HEK293 (cell line): ENCODE measurements at regions not wholly inside any gene's neighbourhood (a gene's known extent, or its start where the extent isn't known, plus 50 kb on each side); places are given as distances from the start of the nearest gene placed in this dataset.

Source experiments
- CTCF ChIA-PET: fragments of 350-600 bp; formaldehyde crosslinking; extraction: SDS; loops from one replicate; lab custom pipeline; 2021; ENCODE audit warnings: antibody characterized with exemption; lab: Yijun Ruan, JAX
- POLR2A ChIA-PET: fragments of 300-600 bp; formaldehyde crosslinking; extraction: SDS; loops from one replicate; lab custom pipeline; 2020; ENCODE audit warnings: antibody characterized with exemption, inconsistent platforms; lab: Yijun Ruan, JAX
- H3K27ac ChIP-seq: fragments of 200-500 bp; sonication (Bioruptor generic); 2 replicates; pipeline ENCODE4 v1.5.1; 2014; ENCODE audit warnings: low read depth, low read length, control low read depth, inconsistent platforms; ENCODE audit errors: extremely low read depth
- H3K36me3 ChIP-seq, 2 experiments: fragments of 200-500 bp in 1 of 2; sonication (Bioruptor generic) in 1 of 2; 1 replicate in 1 of 2; 2 replicates in 1 of 2; pipeline ENCODE4 v1.5.1; 2014 to 2017; ENCODE audit warnings: inconsistent platforms in 2 of 2, low read length in 2 of 2; ENCODE audit not compliant: control insufficient read depth in 2 of 2, insufficient read depth in 1 of 2
- H3K4me1 ChIP-seq: fragments of 200-500 bp; sonication (Bioruptor generic); 2 replicates; pipeline ENCODE4 v1.5.1; 2014; ENCODE audit warnings: mild to moderate bottlenecking, low read length, inconsistent platforms; ENCODE audit not compliant: control insufficient read depth, insufficient read depth
- H3K4me3 ChIP-seq: 2 replicates; pipeline ENCODE4 v1.5.1; 2011; ENCODE audit warnings: low read depth, mild to moderate bottlenecking, control low read depth, low read length, moderate library complexity
- H3K9me3 ChIP-seq: fragments of 200-500 bp; sonication (Bioruptor generic); 2 replicates; pipeline ENCODE4 v1.5.1; 2014; ENCODE audit warnings: low read depth, low read length, inconsistent platforms; ENCODE audit not compliant: control insufficient read depth, insufficient read depth
- IKZF3 ChIP-seq: fragments of 450-650 bp; IDR thresholded peaks from 2 replicates; pipeline ENCODE4 v1.5.0; 2018; ENCODE audit warnings: missing biosample characterization, mild to moderate bottlenecking, missing genetic modification characterization, moderate library complexity
- KLF1 ChIP-seq: fragments of 450-650 bp; formaldehyde crosslinking; IDR thresholded peaks from 2 replicates; pipeline ENCODE4 v1.5.1; 2016; ENCODE audit warnings: missing biosample characterization, missing genetic modification characterization
- MYNN ChIP-seq: fragments of 450-650 bp; formaldehyde crosslinking; IDR thresholded peaks from 2 replicates; pipeline ENCODE4 v1.5.1; 2016; ENCODE audit warnings: missing biosample characterization, missing genetic modification characterization, borderline replicate concordance
- RBAK ChIP-seq: fragments of 450-650 bp; formaldehyde crosslinking; IDR thresholded peaks from 2 replicates; pipeline ENCODE4 v1.5.1; 2016; ENCODE audit warnings: missing biosample characterization, missing genetic modification characterization
- REPIN1 ChIP-seq: fragments of 450-650 bp; formaldehyde crosslinking; IDR thresholded peaks from 2 replicates; pipeline ENCODE4 v1.5.1; 2017; ENCODE audit warnings: missing biosample characterization, missing genetic modification characterization, low read depth
- YY2 ChIP-seq: fragments of 450-650 bp; formaldehyde crosslinking; IDR thresholded peaks from 2 replicates; pipeline ENCODE4 v1.5.1; 2016; ENCODE audit warnings: missing biosample characterization, missing genetic modification characterization
- ZBTB20 ChIP-seq: fragments of 450-650 bp; formaldehyde crosslinking; IDR thresholded peaks from 2 replicates; pipeline ENCODE4 v1.5.1; 2016; ENCODE audit warnings: missing biosample characterization, missing genetic modification characterization
- ZBTB48 ChIP-seq: fragments of 450-650 bp; formaldehyde crosslinking; IDR thresholded peaks from 2 replicates; pipeline ENCODE4 v1.5.1; 2016; ENCODE audit warnings: missing biosample characterization, missing genetic modification characterization
- ZEB2 ChIP-seq: fragments of 450-650 bp; formaldehyde crosslinking; IDR thresholded peaks from 2 replicates; pipeline ENCODE4 v1.5.1; 2016; ENCODE audit warnings: missing biosample characterization, missing genetic modification characterization
- ZNF10 ChIP-seq: fragments of 450-650 bp; formaldehyde crosslinking; IDR thresholded peaks from 2 replicates; pipeline ENCODE4 v1.5.1; 2017; ENCODE audit warnings: missing biosample characterization, missing genetic modification characterization
- ZNF16 ChIP-seq: fragments of 450-650 bp; formaldehyde crosslinking; IDR thresholded peaks from 2 replicates; pipeline ENCODE4 v1.5.1; 2016; ENCODE audit warnings: low read depth, missing biosample characterization, missing genetic modification characterization
- ZNF2 ChIP-seq: fragments of 450-650 bp; formaldehyde crosslinking; IDR thresholded peaks from 2 replicates; pipeline ENCODE4 v1.5.1; 2016; ENCODE audit warnings: missing biosample characterization, missing genetic modification characterization
- ZNF202 ChIP-seq: fragments of 450-650 bp; formaldehyde crosslinking; IDR thresholded peaks from 2 replicates; pipeline ENCODE4 v1.5.1; 2016; ENCODE audit warnings: missing biosample characterization, missing genetic modification characterization, borderline replicate concordance
- ZNF23 ChIP-seq: fragments of 450-650 bp; formaldehyde crosslinking; IDR thresholded peaks from 2 replicates; pipeline ENCODE4 v1.5.1; 2016; ENCODE audit warnings: missing biosample characterization, missing genetic modification characterization, borderline replicate concordance
- ZNF600 ChIP-seq: fragments of 450-650 bp; formaldehyde crosslinking; IDR thresholded peaks from 2 replicates; pipeline ENCODE4 v1.5.1; 2016; ENCODE audit warnings: missing biosample characterization, missing genetic modification characterization
- ZNF629 ChIP-seq: fragments of 450-650 bp; formaldehyde crosslinking; IDR thresholded peaks from 2 replicates; pipeline ENCODE4 v1.5.1; 2017; ENCODE audit warnings: missing biosample characterization, missing genetic modification characterization
- ZNF747 ChIP-seq: fragments of 450-650 bp; formaldehyde crosslinking; IDR thresholded peaks from 2 replicates; pipeline ENCODE4 v1.5.1; 2016; ENCODE audit warnings: missing biosample characterization, missing genetic modification characterization
- TF ChIP-seq, protein P1 (sequence below): fragments of 450-650 bp; formaldehyde crosslinking; IDR thresholded peaks from 2 replicates; pipeline ENCODE4 v1.5.1; 2016; ENCODE audit warnings: missing biosample characterization, missing genetic modification characterization
- TF ChIP-seq, protein P2 (sequence below): fragments of 450-650 bp; formaldehyde crosslinking; IDR thresholded peaks from 2 replicates; pipeline ENCODE4 v1.5.1; 2016; ENCODE audit warnings: missing biosample characterization, missing genetic modification characterization
- TF ChIP-seq, protein P3 (sequence below): fragments of 450-650 bp; formaldehyde crosslinking; conservative IDR thresholded peaks from 2 replicates; pipeline ENCODE4 v1.5.1; 2016; ENCODE audit warnings: low read depth, missing biosample characterization, missing genetic modification characterization
- TF ChIP-seq, protein P4 (sequence below): fragments of 450-650 bp; formaldehyde crosslinking; IDR thresholded peaks from 2 replicates; pipeline ENCODE4; 2016; ENCODE audit warnings: missing biosample characterization, missing genetic modification characterization
- TF ChIP-seq, protein P5 (sequence below): fragments of 450-650 bp; formaldehyde crosslinking; IDR thresholded peaks from 2 replicates; pipeline ENCODE4 v1.5.1; 2017; ENCODE audit warnings: missing biosample characterization, missing genetic modification characterization

DNA sequence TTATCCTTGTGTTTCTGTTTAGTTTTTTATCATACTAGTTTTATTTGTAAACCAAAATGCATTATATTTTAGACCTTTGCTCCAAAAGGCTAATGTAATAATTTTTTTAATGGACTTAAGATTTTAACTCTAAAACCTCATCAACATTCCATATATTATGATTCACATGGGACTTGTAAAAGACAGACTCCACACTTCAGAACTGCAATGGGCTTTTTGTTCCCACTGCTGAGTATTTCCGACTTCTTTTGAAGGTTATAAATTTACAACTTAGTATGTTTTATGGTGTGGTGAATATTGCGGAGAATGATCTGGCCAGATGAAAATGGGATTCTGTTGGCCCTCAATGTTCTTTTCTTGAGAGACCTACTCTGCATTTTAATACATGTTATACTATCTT, 678.5 kb downstream of the USP25 start (continued):
- no peak for TF ChIP-seq ZBTB20 (tag by site-specific recombination)

DNA sequence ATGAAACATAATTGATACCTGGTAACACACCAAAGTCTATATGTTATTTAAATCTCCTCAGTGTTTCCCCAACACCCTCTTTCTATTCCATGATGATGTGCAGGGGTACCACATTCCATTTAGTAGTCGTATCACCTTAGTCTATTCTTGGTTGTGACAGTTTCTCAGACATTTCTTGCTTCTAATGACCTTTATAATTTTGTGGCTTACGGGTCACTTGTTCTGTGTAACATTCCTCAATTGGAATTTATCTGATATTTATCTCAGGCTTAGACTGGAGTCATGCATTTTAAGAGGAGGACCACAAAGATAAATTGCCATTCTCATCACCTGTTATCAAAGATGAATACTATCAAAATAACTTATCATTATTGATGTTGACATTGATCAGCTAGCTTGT, 679.6 kb downstream of the USP25 start:
- no peaks in the 10 kb centered on the region for H3K4me1 ChIP-seq
- no peaks in the 10 kb centered on the region for H3K36me3 ChIP-seq
- ChIA-PET POLR2A (no interaction called here), CTCF (no interaction called here)
- no peaks in the 10 kb centered on the region for H3K9me3 ChIP-seq
- H3K27ac ChIP-seq: no peak overlapping the region
- TF ChIP-seq ZNF629 (tag by site-specific recombination) (no peak), ZBTB48 (tag by site-specific recombination) (no peak), ZNF202 (tag by site-specific recombination) (no peak), MYNN (tag by site-specific recombination) (no peak), REPIN1 (tag by site-specific recombination) (no peak), ZEB2 (tag by site-specific recombination) (no peak), ZNF747 (tag by site-specific recombination) (no peak), IKZF3 (no peak), ZNF600 (tag by site-specific recombination) (no peak)
- TF ChIP-seq, protein P1, sequence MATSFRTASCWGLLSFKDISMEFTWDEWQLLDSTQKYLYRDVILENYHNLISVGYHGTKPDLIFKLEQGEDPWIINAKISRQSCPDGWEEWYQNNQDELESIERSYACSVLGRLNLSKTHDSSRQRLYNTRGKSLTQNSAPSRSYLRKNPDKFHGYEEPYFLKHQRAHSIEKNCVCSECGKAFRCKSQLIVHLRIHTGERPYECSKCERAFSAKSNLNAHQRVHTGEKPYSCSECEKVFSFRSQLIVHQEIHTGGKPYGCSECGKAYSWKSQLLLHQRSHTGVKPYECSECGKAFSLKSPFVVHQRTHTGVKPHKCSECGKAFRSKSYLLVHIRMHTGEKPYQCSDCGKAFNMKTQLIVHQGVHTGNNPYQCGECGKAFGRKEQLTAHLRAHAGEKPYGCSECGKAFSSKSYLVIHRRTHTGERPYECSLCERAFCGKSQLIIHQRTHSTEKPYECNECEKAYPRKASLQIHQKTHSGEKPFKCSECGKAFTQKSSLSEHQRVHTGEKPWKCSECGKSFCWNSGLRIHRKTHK (tag by site-specific recombination): no peak
- TF ChIP-seq, protein P2, sequence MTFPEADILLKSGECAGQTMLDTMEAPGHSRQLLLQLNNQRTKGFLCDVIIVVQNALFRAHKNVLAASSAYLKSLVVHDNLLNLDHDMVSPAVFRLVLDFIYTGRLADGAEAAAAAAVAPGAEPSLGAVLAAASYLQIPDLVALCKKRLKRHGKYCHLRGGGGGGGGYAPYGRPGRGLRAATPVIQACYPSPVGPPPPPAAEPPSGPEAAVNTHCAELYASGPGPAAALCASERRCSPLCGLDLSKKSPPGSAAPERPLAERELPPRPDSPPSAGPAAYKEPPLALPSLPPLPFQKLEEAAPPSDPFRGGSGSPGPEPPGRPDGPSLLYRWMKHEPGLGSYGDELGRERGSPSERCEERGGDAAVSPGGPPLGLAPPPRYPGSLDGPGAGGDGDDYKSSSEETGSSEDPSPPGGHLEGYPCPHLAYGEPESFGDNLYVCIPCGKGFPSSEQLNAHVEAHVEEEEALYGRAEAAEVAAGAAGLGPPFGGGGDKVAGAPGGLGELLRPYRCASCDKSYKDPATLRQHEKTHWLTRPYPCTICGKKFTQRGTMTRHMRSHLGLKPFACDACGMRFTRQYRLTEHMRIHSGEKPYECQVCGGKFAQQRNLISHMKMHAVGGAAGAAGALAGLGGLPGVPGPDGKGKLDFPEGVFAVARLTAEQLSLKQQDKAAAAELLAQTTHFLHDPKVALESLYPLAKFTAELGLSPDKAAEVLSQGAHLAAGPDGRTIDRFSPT (tag by site-specific recombination): no peak
- TF ChIP-seq, protein P3, sequence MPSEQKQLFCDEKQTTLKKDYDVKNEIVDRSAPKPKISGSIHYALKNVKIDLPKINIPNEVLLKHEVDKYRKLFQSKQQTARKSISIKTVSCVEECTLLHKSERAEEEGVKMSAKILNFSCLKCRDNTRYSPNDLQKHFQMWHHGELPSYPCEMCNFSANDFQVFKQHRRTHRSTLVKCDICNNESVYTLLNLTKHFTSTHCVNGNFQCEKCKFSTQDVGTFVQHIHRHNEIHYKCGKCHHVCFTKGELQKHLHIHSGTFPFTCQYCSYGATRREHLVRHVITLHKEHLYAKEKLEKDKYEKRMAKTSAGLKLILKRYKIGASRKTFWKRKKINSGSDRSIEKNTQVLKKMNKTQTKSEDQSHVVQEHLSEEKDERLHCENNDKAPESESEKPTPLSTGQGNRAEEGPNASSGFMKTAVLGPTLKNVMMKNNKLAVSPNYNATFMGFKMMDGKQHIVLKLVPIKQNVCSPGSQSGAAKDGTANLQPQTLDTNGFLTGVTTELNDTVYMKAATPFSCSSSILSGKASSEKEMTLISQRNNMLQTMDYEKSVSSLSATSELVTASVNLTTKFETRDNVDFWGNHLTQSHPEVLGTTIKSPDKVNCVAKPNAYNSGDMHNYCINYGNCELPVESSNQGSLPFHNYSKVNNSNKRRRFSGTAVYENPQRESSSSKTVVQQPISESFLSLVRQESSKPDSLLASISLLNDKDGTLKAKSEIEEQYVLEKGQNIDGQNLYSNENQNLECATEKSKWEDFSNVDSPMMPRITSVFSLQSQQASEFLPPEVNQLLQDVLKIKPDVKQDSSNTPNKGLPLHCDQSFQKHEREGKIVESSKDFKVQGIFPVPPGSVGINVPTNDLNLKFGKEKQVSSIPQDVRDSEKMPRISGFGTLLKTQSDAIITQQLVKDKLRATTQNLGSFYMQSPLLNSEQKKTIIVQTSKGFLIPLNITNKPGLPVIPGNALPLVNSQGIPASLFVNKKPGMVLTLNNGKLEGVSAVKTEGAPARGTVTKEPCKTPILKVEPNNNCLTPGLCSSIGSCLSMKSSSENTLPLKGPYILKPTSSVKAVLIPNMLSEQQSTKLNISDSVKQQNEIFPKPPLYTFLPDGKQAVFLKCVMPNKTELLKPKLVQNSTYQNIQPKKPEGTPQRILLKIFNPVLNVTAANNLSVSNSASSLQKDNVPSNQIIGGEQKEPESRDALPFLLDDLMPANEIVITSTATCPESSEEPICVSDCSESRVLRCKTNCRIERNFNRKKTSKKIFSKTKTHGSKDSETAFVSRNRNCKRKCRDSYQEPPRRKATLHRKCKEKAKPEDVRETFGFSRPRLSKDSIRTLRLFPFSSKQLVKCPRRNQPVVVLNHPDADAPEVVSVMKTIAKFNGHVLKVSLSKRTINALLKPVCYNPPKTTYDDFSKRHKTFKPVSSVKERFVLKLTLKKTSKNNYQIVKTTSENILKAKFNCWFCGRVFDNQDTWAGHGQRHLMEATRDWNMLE (tag by site-specific recombination): no peak
- TF ChIP-seq, protein P4, sequence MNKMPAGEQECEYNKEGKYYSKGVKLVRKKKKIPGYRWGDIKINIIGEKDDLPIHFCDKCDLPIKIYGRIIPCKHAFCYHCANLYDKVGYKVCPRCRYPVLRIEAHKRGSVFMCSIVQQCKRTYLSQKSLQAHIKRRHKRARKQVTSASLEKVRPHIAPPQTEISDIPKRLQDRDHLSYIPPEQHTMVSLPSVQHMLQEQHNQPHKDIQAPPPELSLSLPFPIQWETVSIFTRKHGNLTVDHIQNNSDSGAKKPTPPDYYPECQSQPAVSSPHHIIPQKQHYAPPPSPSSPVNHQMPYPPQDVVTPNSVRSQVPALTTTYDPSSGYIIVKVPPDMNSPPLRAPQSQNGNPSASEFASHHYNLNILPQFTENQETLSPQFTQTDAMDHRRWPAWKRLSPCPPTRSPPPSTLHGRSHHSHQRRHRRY (tag by site-specific recombination): no peak
- H3K4me3 ChIP-seq: no peak overlapping the region

DNA sequence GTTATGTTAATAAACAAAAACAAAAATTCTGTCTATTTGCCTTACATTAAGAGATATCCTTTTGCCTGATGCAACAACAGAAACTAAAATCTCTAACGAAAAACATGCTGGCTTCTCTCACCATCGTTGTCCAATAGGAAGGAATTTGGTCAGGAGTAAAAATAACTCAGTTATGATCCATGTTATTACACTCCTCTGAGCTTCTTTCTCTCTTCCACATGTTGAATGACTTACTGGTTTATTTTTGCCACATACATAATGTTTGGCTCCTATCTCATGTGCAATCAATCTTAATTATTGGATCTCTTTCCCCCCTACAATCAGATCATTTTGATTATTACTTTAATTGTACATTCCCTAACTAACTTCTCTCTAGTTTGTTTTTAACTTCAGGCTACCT, 688.4 kb downstream of the USP25 start:
- Histone ChIP-seq H3K4me3 (no peak overlapping the region), H3K9me3 (no peaks in the 10 kb centered on the region), H3K4me1 (peaks cover 21% of the 10 kb centered on the region), H3K36me3 (no peaks in the 10 kb centered on the region), H3K27ac (peak overlapping the region; percentile 97; the same call in 1 of the 2 replicates)
- POLR2A ChIA-PET: no interaction called here
- CTCF ChIA-PET: interaction anchor here (0.5 kb wide), 1 partner anchor 457 kb away, joined by 3 read pairs; no protein-coding TSS in a partner anchor
- no peak for TF ChIP-seq ZNF16 (tag by site-specific recombination)
- TF ChIP-seq, protein P5, sequence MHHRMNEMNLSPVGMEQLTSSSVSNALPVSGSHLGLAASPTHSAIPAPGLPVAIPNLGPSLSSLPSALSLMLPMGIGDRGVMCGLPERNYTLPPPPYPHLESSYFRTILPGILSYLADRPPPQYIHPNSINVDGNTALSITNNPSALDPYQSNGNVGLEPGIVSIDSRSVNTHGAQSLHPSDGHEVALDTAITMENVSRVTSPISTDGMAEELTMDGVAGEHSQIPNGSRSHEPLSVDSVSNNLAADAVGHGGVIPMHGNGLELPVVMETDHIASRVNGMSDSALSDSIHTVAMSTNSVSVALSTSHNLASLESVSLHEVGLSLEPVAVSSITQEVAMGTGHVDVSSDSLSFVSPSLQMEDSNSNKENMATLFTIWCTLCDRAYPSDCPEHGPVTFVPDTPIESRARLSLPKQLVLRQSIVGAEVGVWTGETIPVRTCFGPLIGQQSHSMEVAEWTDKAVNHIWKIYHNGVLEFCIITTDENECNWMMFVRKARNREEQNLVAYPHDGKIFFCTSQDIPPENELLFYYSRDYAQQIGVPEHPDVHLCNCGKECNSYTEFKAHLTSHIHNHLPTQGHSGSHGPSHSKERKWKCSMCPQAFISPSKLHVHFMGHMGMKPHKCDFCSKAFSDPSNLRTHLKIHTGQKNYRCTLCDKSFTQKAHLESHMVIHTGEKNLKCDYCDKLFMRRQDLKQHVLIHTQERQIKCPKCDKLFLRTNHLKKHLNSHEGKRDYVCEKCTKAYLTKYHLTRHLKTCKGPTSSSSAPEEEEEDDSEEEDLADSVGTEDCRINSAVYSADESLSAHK (tag by site-specific recombination): no peak
- no peak for TF ChIP-seq YY2 (tag by site-specific recombination)
- TF ChIP-seq ZNF23 (tag by site-specific recombination): no peak
- TF ChIP-seq KLF1: no peak
- TF ChIP-seq ZNF2 (tag by site-specific recombination): no peak
- TF ChIP-seq RBAK (tag by site-specific recombination): no peak
- TF ChIP-seq ZNF10 (tag by site-specific recombination): no peak
